A673 (cell line): ENCODE measurements at regions not wholly inside any gene's neighbourhood (a gene's known extent, or its start where the extent isn't known, plus 50 kb on each side); places are given as distances from the start of the nearest gene placed in this dataset.

Experiments
- CTCF ChIP-seq: fragments of 300-800, 200-600 bp; sonication (generic); conservative IDR thresholded peaks from 2 replicates; pipeline ENCODE4 v1.5.1; 2017; ENCODE audit warnings: low read depth, mild to moderate bottlenecking, antibody characterized with exemption, low read length, moderate library complexity, mixed read lengths
- EZH2 ChIP-seq: fragments of 200-600 bp; sonication (generic); IDR thresholded peaks from 2 replicates; pipeline ENCODE4 v1.6.1; 2017; ENCODE audit warnings: borderline replicate concordance, low read depth, mild to moderate bottlenecking, mixed read lengths, antibody characterized with exemption, low read length; ENCODE audit not compliant: poor library complexity, severe bottlenecking

- TF ChIP-seq EZH2 (no peak), CTCF (no peak)
These were observed 122.6 kb upstream of the SMAD3 start for GRCh38 chr15:66942649-66943390.
